PC-9 (cell line): ENCODE measurements at regions not wholly inside any gene's neighbourhood (a gene's known extent, or its start where the extent isn't known, plus 50 kb on each side); places are given as distances from the start of the nearest gene placed in this dataset.

Experiments used
- EZH2 ChIP-seq: fragments of 200-600 bp; sonication (generic); IDR thresholded peaks from 2 replicates; pipeline ENCODE4 v1.8.0; 2017; ENCODE audit warnings: antibody characterized with exemption, low read depth
- TF ChIP-seq, protein P1 (sequence below): fragments of 200-600 bp; sonication (generic); conservative IDR thresholded peaks from 2 replicates; pipeline ENCODE4 v1.6.1; 2017; ENCODE audit warnings: mixed run types, antibody characterized with exemption, mild to moderate bottlenecking, moderate library complexity

DNA sequence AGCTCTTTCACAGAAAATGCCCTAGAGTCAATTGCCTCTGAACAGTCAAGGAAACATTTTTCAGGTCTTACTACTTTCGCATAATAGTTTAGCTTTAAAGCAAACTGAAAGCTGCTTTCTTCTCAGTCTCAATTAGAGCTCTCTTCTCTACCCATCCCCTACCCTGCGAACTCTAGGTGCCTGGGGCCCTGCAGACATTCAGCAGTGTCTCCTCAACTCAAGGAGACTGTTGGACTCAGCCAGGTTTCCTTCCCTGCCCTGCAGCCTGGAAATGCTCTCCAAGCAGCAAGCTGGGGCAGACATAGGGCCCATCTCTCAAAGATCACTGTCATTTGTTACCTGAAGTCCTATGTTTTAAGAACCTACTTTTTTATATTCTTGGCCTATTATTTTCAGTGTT, 312.5 kb upstream of the PRICKLE1 start:
- TF ChIP-seq, protein P1, sequence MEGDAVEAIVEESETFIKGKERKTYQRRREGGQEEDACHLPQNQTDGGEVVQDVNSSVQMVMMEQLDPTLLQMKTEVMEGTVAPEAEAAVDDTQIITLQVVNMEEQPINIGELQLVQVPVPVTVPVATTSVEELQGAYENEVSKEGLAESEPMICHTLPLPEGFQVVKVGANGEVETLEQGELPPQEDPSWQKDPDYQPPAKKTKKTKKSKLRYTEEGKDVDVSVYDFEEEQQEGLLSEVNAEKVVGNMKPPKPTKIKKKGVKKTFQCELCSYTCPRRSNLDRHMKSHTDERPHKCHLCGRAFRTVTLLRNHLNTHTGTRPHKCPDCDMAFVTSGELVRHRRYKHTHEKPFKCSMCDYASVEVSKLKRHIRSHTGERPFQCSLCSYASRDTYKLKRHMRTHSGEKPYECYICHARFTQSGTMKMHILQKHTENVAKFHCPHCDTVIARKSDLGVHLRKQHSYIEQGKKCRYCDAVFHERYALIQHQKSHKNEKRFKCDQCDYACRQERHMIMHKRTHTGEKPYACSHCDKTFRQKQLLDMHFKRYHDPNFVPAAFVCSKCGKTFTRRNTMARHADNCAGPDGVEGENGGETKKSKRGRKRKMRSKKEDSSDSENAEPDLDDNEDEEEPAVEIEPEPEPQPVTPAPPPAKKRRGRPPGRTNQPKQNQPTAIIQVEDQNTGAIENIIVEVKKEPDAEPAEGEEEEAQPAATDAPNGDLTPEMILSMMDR, result no peak
- TF ChIP-seq EZH2, result no peak
